Colonic mucosa (tissue), 4 donors: ENCODE measurements at regions not wholly inside any gene's neighbourhood (a gene's known extent, or its start where the extent isn't known, plus 50 kb on each side); places are given as distances from the start of the nearest gene placed in this dataset.

ENCODE experiments used
- DNase-seq: peaks from one replicate; pipeline ENCODE4 v3.0.0-alpha.2; 2020
- H3K27ac ChIP-seq: fragments of 200-600 bp; one replicate; pipeline ENCODE4 v1.8.0; 2021
- H3K27me3 ChIP-seq: fragments of 200-600 bp; one replicate; pipeline ENCODE4 v1.8.0; 2021
- H3K36me3 ChIP-seq: fragments of 200-600 bp; one replicate; pipeline ENCODE4 v1.8.0; 2021
- H3K4me1 ChIP-seq: fragments of 200-600 bp; one replicate; pipeline ENCODE4 v1.8.0; 2021; ENCODE audit warnings: mild to moderate bottlenecking
- H3K4me3 ChIP-seq: fragments of 200-600 bp; one replicate; pipeline ENCODE4 v1.8.0; 2021
- H3K9ac ChIP-seq, 2 donors: one replicate each; pipeline ENCODE4 v1.7.0; 2013; ENCODE audit warnings: control low read depth in 2 of 2, low read depth in 2 of 2, low read length in 2 of 2
- H3K9me3 ChIP-seq: fragments of 200-600 bp; one replicate; pipeline ENCODE4 v1.8.0; 2021
- intact Hi-C: fragments of 100-400 bp; cut with DNase I; formaldehyde crosslinking; loops from one replicate; pipeline ENCODE4 v1.14.1; 2022
- TF ChIP-seq, protein P1 (sequence below): fragments of 200-600 bp; IDR thresholded peaks from one replicate; pipeline ENCODE4 v1.8.0; 2022; ENCODE audit warnings: antibody characterized with exemption, mild to moderate bottlenecking
- donor health status: healthy.
- donor health status: DM: no; HTN: no; CAD: no.
- donor health status: DM: no; HTN: no; CAD: no.

DNA sequence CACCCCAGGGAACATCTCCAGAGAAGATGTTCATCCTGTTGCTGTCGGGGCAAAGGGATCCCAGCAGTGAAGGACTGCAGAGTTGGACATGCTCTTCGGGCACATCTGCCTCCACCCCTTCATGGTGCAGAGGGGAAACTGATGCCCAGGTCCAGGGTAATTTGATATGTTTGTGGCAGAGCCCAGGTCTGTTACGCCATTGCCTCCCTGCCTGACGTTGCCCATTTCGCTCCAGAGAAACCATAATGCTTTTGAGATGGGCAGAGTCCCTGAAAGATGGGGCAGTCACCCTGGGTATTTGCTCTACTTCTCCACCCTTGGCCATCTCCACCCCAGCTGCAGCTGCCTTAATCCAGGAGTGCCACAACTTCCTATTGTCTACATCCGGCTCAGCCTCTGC lies 290.4 kb upstream of the POU3F1 start:
- no peaks in the 10 kb centered on the region for H3K36me3 ChIP-seq
- TF ChIP-seq, protein P1, sequence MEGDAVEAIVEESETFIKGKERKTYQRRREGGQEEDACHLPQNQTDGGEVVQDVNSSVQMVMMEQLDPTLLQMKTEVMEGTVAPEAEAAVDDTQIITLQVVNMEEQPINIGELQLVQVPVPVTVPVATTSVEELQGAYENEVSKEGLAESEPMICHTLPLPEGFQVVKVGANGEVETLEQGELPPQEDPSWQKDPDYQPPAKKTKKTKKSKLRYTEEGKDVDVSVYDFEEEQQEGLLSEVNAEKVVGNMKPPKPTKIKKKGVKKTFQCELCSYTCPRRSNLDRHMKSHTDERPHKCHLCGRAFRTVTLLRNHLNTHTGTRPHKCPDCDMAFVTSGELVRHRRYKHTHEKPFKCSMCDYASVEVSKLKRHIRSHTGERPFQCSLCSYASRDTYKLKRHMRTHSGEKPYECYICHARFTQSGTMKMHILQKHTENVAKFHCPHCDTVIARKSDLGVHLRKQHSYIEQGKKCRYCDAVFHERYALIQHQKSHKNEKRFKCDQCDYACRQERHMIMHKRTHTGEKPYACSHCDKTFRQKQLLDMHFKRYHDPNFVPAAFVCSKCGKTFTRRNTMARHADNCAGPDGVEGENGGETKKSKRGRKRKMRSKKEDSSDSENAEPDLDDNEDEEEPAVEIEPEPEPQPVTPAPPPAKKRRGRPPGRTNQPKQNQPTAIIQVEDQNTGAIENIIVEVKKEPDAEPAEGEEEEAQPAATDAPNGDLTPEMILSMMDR: no peak
- no peak for DNase-seq
- H3K9me3 ChIP-seq: no peaks in the 10 kb centered on the region
- H3K4me1 ChIP-seq: no peaks in the 10 kb centered on the region
- intact Hi-C loops: no loop called here
- H3K27ac ChIP-seq: no peak overlapping the region
- H3K4me3 ChIP-seq: no peak overlapping the region
- peaks cover 2% of the 10 kb centered on the region for H3K27me3 ChIP-seq
- no peak overlapping the region for H3K9ac ChIP-seq

DNA sequence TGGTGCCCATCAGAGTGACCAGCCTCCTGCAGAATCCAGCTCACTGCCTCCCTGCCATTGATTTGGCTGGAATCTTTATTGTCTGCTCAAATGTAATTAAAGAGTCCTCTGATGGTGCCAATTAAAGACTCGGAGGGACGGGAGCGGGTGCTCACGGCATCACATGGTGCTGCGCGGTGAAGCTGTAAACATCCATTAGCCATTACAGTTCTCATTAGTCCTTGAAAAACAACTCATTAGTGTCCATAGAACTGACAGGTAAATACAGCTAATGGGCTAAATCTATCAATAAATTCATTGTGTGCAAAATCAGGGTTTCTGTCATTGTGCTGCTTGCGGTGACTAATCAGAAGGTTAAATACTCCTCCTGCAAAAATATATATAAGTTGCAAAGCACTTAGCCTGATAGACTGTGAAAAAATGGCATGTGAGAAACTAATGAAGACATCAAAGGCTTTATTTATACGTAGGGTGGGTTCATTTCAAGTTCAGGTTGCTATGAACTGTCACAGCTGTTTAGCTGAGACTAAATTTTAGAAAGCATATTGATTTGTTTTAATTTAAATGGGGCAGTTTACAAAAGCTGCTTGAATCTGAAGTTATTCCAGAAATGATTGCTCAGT lies 289.8 kb upstream of the POU3F1 start:
- H3K27ac ChIP-seq: no peak overlapping the region
- intact Hi-C loops: no loop called here
- no peaks in the 10 kb centered on the region for H3K4me1 ChIP-seq
- no peak overlapping the region for H3K9ac ChIP-seq
- TF ChIP-seq, protein P1: no peak
- peaks cover 2% of the 10 kb centered on the region for H3K27me3 ChIP-seq
- H3K36me3 ChIP-seq: no peaks in the 10 kb centered on the region
- no peak overlapping the region for H3K4me3 ChIP-seq
- no peaks in the 10 kb centered on the region for H3K9me3 ChIP-seq
- no peak for DNase-seq

- Histone ChIP-seq H3K9ac (no peak overlapping the region), H3K27ac (no peak overlapping the region), H3K4me3 (no peak overlapping the region), H3K27me3 (peaks cover 2% of the 10 kb centered on the region), H3K4me1 (no peaks in the 10 kb centered on the region), H3K9me3 (no peaks in the 10 kb centered on the region), H3K36me3 (no peaks in the 10 kb centered on the region)
- DNase-seq: no peak
- TF ChIP-seq, protein P1: no peak
- intact Hi-C loops: no loop called here
These were observed 288.5 kb upstream of the POU3F1 start for GRCh38 chr1:38334930-38335592.

- Histone ChIP-seq H3K9me3 (no peaks in the 10 kb centered on the region), H3K4me1 (no peaks in the 10 kb centered on the region), H3K27ac (no peak overlapping the region), H3K27me3 (peaks cover 2% of the 10 kb centered on the region), H3K9ac (no peak overlapping the region), H3K4me3 (no peak overlapping the region), H3K36me3 (no peaks in the 10 kb centered on the region)
- TF ChIP-seq, protein P1: no peak
- intact Hi-C loops: no loop called here
- no peak for DNase-seq
These were observed 286.2 kb upstream of the POU3F1 start for GRCh38 chr1:38332649-38333310.

DNA sequence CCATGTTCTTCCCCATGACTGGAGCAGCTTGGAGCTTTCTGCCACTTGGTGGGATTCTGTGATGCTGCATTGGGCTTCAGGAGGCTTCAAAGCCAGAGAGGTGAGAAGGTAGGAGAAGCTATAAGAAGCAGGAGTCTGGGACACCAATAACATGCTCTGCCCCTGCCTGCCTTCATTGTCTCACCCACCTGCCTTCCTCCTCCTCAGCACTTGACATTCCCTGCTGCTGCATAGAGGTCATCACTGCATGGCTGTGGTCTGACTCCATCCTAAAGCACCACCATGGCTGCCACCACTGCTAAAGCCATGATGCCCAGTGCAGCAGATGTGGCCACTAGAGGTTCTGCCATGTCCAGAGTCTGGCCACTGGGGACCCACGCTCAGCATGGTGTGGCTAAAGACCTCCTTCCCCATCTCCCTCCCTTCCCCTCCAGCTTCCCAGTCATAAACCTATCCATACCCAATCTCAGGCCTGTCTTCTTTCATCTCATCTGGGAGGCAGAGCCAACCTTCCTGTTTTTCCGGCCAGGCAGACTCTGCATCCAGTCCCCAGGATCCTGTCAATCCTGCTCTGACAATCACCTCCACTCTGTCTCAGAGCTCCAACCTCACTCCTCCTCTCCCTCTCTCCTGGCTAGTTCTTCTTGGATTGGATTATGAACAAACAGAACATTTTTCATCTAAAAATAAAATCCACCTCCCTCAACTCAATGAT lies 285.1 kb upstream of the POU3F1 start:
- DNase-seq: no peak
- intact Hi-C loops: no loop called here
- H3K4me3 ChIP-seq: no peak overlapping the region
- no peak overlapping the region for H3K9ac ChIP-seq
- no peaks in the 10 kb centered on the region for H3K4me1 ChIP-seq
- H3K36me3 ChIP-seq: no peaks in the 10 kb centered on the region
- TF ChIP-seq, protein P1: no peak
- H3K27me3 ChIP-seq: peaks cover 2% of the 10 kb centered on the region
- H3K27ac ChIP-seq: no peak overlapping the region
- H3K9me3 ChIP-seq: no peaks in the 10 kb centered on the region
